ENCODE measurements at regions not wholly inside any gene's neighbourhood (a gene's known extent, or its start where the extent isn't known, plus 50 kb on each side); places are given as distances from the start of the nearest gene placed in this dataset.
A peak's percentile ranks its signal among the peaks of the same experiment; 100 is the strongest.

DNA sequence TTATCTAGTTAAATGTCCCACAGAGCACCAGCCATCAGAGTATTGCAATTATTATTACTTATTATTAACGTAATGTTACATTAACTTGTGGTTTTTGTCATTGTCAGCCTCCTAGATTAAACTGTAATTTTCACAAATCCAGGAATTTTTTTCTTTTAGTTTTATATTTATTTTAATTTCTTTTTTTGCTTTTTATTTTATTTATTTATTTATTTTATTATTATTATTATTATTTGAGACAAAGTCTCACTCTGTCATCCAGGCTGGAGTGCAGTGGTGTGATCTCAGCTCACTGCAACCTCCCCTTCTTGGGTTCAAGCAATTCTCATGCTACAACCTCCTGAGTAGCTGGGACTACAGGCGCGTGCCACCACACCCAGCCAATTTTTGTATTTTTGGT, 202.9 kb upstream of the LUZP2 start:
- no peaks in the 10 kb centered on the region for H3K9me3 ChIP-seq
- DNase-seq (no peak), ATAC-seq (no peak)
- H3K4me3 ChIP-seq, result no peak overlapping the region
- TF ChIP-seq, protein P1, sequence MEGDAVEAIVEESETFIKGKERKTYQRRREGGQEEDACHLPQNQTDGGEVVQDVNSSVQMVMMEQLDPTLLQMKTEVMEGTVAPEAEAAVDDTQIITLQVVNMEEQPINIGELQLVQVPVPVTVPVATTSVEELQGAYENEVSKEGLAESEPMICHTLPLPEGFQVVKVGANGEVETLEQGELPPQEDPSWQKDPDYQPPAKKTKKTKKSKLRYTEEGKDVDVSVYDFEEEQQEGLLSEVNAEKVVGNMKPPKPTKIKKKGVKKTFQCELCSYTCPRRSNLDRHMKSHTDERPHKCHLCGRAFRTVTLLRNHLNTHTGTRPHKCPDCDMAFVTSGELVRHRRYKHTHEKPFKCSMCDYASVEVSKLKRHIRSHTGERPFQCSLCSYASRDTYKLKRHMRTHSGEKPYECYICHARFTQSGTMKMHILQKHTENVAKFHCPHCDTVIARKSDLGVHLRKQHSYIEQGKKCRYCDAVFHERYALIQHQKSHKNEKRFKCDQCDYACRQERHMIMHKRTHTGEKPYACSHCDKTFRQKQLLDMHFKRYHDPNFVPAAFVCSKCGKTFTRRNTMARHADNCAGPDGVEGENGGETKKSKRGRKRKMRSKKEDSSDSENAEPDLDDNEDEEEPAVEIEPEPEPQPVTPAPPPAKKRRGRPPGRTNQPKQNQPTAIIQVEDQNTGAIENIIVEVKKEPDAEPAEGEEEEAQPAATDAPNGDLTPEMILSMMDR (IDR thresholded peaks at IDR 0.05), result no peak
- no peaks in the 10 kb centered on the region for H3K27me3 ChIP-seq (ENCODE audit: low read depth)
- intact Hi-C loops (cut with DNase I), result no loop called here
- H3K27ac ChIP-seq, result no peak overlapping the region
- no peaks in the 10 kb centered on the region for H3K36me3 ChIP-seq
- H3K4me1 ChIP-seq, result no peaks in the 10 kb centered on the region

DNA sequence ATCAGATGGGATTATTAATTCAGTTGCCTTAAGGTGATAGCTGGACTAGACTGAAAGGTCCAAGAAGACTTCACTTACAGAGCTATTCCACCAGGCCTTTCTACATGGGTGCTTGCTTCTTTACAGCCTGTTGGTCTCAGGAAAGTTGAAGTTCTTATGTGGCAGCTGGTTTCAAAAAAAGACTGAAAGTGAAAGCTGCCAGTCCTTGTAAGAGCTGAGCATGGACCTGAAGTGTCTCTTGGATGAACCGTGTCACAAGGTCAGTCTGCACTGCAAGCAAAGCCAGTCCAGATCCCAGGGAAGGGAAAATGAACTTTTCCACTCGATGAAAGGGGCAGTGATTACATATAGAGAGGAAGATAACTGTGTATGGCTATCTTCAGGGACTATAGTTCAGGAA, 201.5 kb upstream of the LUZP2 start:
- peak; percentile 51 to 67 for ATAC-seq
- Histone ChIP-seq H3K4me1 (no peaks in the 10 kb centered on the region), H3K9me3 (no peaks in the 10 kb centered on the region), H3K27ac (no peak overlapping the region), H3K27me3 (ENCODE audit: low read depth) (no peaks in the 10 kb centered on the region), H3K36me3 (no peaks in the 10 kb centered on the region), H3K4me3 (no peak overlapping the region)
- intact Hi-C loops (cut with DNase I), result no loop called here
- no peak for DNase-seq
- TF ChIP-seq, protein P1 (IDR thresholded peaks at IDR 0.05), result no peak

DNA sequence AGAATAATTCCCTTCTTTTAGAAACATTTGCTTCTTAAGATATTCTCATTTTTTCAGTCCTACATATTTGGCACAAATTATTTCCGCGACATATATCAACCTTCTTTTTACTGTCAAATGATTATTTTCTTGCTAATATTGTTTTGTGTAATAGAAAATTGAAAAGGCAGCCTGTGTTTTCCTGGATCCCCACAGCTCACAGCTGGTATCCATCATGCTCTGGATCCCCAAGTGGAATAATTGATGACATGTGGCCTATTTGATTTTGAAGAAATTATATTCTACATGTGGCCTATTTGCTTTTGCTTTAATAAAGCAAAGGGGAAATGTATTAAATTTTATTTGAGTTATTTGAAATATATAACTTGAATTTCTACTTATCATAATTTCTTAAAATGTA, 199.4 kb upstream of the LUZP2 start:
- intact Hi-C loops (cut with DNase I), result no loop called here
- DNase-seq, result no peak
- H3K9me3 ChIP-seq, result no peaks in the 10 kb centered on the region
- H3K4me1 ChIP-seq, result no peaks in the 10 kb centered on the region
- no peak overlapping the region for H3K4me3 ChIP-seq
- H3K27ac ChIP-seq, result no peak overlapping the region
- TF ChIP-seq, protein P1 (IDR thresholded peaks at IDR 0.05), result no peak
- no peak for ATAC-seq
- H3K27me3 ChIP-seq (ENCODE audit: low read depth), result no peaks in the 10 kb centered on the region
- H3K36me3 ChIP-seq, result no peaks in the 10 kb centered on the region

DNA sequence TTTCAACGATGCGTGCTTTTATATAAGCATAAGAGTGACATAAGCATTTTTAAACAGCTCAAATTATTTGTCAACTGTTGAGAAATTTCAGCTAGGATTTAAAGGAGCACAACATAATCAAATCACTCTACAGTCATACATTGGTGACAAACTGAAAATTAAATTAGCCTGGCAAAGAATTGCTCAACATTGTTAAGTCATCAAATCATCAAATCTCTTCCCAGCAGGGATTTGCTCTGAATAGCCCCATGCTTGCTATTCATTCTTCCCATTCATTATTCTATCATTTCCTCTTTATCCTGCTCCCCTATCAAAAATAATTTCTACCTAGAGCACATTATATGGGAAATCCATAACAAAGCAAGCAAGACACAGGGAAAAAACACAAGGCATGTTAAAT, 198.7 kb upstream of the LUZP2 start:
- Histone ChIP-seq H3K4me3 (no peak overlapping the region), H3K36me3 (no peaks in the 10 kb centered on the region), H3K27me3 (ENCODE audit: low read depth) (no peaks in the 10 kb centered on the region), H3K9me3 (no peaks in the 10 kb centered on the region), H3K4me1 (no peaks in the 10 kb centered on the region), H3K27ac (no peak overlapping the region)
- DNase-seq, result no peak
- intact Hi-C loops (cut with DNase I), result no loop called here
- ATAC-seq, result no peak
- TF ChIP-seq, protein P1 (IDR thresholded peaks at IDR 0.05), result no peak

DNA sequence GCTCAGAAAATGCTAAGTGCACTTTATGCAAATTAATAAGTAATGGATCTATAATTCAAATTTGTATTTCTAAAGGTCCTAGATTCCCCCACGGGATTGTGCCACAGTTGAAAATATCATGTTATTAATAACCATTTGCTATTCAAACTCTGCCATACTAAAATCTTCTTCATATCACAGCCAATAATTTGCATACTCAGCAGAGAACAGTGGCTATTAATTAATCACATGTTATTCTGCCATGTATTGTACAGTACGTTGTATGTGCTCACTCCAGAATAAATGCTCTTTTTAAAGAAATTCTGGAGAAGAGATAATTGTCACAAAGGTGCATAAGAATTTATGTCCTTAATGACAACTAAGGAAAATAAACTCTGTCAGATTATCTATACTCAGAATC, 184.9 kb upstream of the LUZP2 start:
- Histone ChIP-seq H3K36me3 (no peaks in the 10 kb centered on the region), H3K4me3 (no peak overlapping the region), H3K4me1 (no peaks in the 10 kb centered on the region), H3K27ac (no peak overlapping the region), H3K27me3 (ENCODE audit: low read depth) (no peaks in the 10 kb centered on the region), H3K9me3 (no peaks in the 10 kb centered on the region)
- intact Hi-C loops (cut with DNase I), result no loop called here
- ATAC-seq (no peak), DNase-seq (no peak)
- TF ChIP-seq, protein P1 (IDR thresholded peaks at IDR 0.05), result no peak

Data from lower lobe of right lung (tissue), 2 donors.